SH-SY5Y (cell line): ENCODE measurements at regions not wholly inside any gene's neighbourhood (a gene's known extent, or its start where the extent isn't known, plus 50 kb on each side); places are given as distances from the start of the nearest gene placed in this dataset.

Source experiments
- GATA2 ChIP-seq: IDR thresholded peaks from 2 replicates; pipeline ENCODE4 v1.6.1; 2011; ENCODE audit warnings: mild to moderate bottlenecking, low read depth, low read length
- GATA3 ChIP-seq: IDR thresholded peaks from 2 replicates; pipeline ENCODE4 v1.6.1; 2011; ENCODE audit warnings: low read depth, mild to moderate bottlenecking, low read length, moderate library complexity

- no peak for TF ChIP-seq GATA2
- TF ChIP-seq GATA3, result no peak
Measured at GRCh38 chr18:78689606-78690005, 290.0 kb upstream of the SALL3 start.
